Spleen (tissue), 11 donors: ENCODE measurements at regions not wholly inside any gene's neighbourhood (a gene's known extent, or its start where the extent isn't known, plus 50 kb on each side); places are given as distances from the start of the nearest gene placed in this dataset.

Experiments used
- DNase-seq: peaks from one replicate; pipeline ENCODE4 v3.0.0-alpha.2; 2020
- H3K27ac ChIP-seq, 8 donors: fragments of 200-600 bp; sonication (generic) in 7 of 8; 1 replicate in 4 of 8; 2 replicates in 4 of 8; pipeline versions ENCODE4 v1.5.0 to v1.8.0; 2016 to 2021; ENCODE audit warnings: inconsistent platforms in 4 of 8, mild to moderate bottlenecking in 4 of 8, moderate library complexity in 1 of 8
- H3K27me3 ChIP-seq, 7 donors: fragments of 200-600 bp; sonication (generic) in 6 of 7; replicated peaks in 1 of 7; 1 replicate in 4 of 7; 2 replicates in 3 of 7; pipeline versions ENCODE4 v1.5.0 to v1.8.0; 2016 to 2021; ENCODE audit warnings: inconsistent platforms in 3 of 7, mild to moderate bottlenecking in 1 of 7
- H3K36me3 ChIP-seq, 6 donors: fragments of 200-600 bp; sonication (generic) in 5 of 6; 1 replicate in 4 of 6; 2 replicates in 2 of 6; pipeline versions ENCODE4 v1.5.0 to v1.8.0; 2016 to 2021; ENCODE audit warnings: inconsistent platforms in 2 of 6
- H3K4me1 ChIP-seq, 6 donors: fragments of 200-600 bp; sonication (generic) in 5 of 6; 1 replicate in 3 of 6; 2 replicates in 3 of 6; pipeline versions ENCODE4 v1.5.0 to v1.8.0; 2016 to 2021; ENCODE audit warnings: inconsistent platforms in 3 of 6
- H3K4me3 ChIP-seq, 8 donors: fragments of 200-600 bp; sonication (generic) in 7 of 8; 1 replicate in 4 of 8; 2 replicates in 4 of 8; pipeline versions ENCODE4 v1.5.0 to v1.8.0; 2016 to 2021; ENCODE audit warnings: inconsistent platforms in 4 of 8, mild to moderate bottlenecking in 4 of 8, moderate library complexity in 2 of 8
- H3K9me3 ChIP-seq, 8 donors: fragments of 200-600 bp; sonication (generic) in 7 of 8; 1 replicate in 4 of 8; 2 replicates in 4 of 8; pipeline versions ENCODE4 v1.5.0 to v1.8.0; 2016 to 2021; ENCODE audit warnings: inconsistent platforms in 4 of 8
- POLR2A ChIP-seq, 3 donors: fragments of 450-650 bp; IDR thresholded peaks; one replicate each; pipeline ENCODE4 v1.5.1; 2017; ENCODE audit warnings: antibody characterized with exemption in 3 of 3, mild to moderate bottlenecking in 1 of 3
- POLR2AphosphoS5 ChIP-seq, 3 donors: sonication (generic); formaldehyde crosslinking; IDR thresholded peaks; one replicate each; pipeline ENCODE4 v1.5.1; 2017; ENCODE audit warnings: antibody characterized with exemption in 3 of 3
- WGBS, 5 donors: extraction: QIAGEN DNeasy Blood & Tissue Kit in 3 of 5; methylation state at CpG; one replicate each; pipeline versions ENCODE4 v1.1.5 to v1.1.7; 2013 to 2018; 5-methylcytosine and 5-hydroxymethylcytosine counted together
- intact Hi-C: fragments of 100-400 bp; cut with DNase I; formaldehyde crosslinking; loops from one replicate; pipeline ENCODE4 v1.15.0; 2023; ENCODE audit warnings: low total_unique reads
- TF ChIP-seq, protein P1 (sequence below), 11 experiments: fragments of 200-600 bp in 7 of 11; fragments of 450-650 bp in 4 of 11; sonication (generic) in 4 of 11; IDR thresholded peaks in 8 of 11; conservative IDR thresholded peaks in 3 of 11; 1 replicate in 7 of 11; 2 replicates in 4 of 11; pipeline versions ENCODE4 v1.4.0 to v1.8.0; 2016 to 2021; ENCODE audit warnings: antibody characterized with exemption in 11 of 11, inconsistent platforms in 4 of 11, mild to moderate bottlenecking in 1 of 11
- donor health status: healthy with polysubstance abuse.
- donor health status: DM: no; HTN: no; CAD: no; lungs with moderate emphysema.
- donor health status: DM: no; HTN: no; CAD: no.
- donor health status: Bipolar disorder and iron deficiency.
- donor health status: healthy.
- donor health status: DM: no; HTN: no; CAD: no.
- donor health status: DM: yes; HTN: yes; CAD: no.

DNA sequence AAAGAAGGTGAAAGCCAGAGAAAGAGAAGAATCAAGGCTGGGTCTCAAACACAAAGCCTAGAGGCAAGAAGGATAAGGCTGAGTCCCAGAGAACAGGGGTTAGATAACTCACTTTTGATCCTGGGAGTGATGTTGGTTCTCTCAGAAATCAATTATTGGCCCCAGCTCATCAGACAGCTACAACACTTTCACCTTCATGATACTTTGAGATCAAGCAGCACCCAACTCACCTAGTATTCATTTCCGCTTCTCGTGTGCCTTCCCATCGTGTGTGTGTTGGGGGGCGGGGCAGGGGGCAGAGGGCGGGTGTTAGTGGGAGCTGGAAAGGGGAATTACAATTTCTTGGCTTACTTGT, 92.2 kb upstream of the RAD23B start:
- Histone ChIP-seq H3K27me3 (no peaks in the 10 kb centered on the region), H3K36me3 (no peaks in the 10 kb centered on the region), H3K4me3 (no peak overlapping the region), H3K9me3 (no peaks in the 10 kb centered on the region), H3K4me1 (no peaks in the 10 kb centered on the region), H3K27ac (no peak overlapping the region)
- intact Hi-C loops = no loop called here
- 75 to 87% (median 82%) methylated on average over 5 of the region's 5 CpGs for WGBS, 5 donors
- DNase-seq = no peak
- no peak for TF ChIP-seq POLR2A (IDR thresholded peaks at IDR 0.05)

DNA sequence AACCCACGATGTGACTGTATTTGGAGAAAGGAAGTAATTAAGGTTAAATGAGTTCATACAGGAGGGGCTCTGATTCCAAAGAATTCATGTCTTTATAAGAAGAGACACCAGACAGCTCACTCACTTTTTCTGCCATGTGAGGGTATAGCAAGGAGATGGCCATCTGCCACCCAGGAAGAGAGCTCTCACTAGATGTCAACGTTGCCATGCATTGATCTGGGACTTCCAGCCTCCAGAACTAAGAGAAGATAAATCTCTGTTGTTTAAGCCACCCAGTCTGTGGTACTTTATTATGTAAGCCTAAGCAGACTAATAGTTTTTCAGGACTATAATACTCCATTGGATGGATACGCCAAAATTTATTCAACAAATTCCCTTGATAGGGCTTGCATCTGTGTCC, 89.8 kb upstream of the RAD23B start:
- no peaks in the 10 kb centered on the region for H3K4me1 ChIP-seq
- no peak overlapping the region for H3K27ac ChIP-seq
- H3K27me3 ChIP-seq = no peaks in the 10 kb centered on the region
- H3K4me3 ChIP-seq = no peak overlapping the region
- WGBS, 5 donors = 61 to 76% (median 63%) methylated on average over 3 of the region's 3 CpGs
- TF ChIP-seq POLR2A (IDR thresholded peaks at IDR 0.05) (no peak), POLR2AphosphoS5 (IDR thresholded peaks at IDR 0.05) (no peak)
- TF ChIP-seq, protein P1, sequence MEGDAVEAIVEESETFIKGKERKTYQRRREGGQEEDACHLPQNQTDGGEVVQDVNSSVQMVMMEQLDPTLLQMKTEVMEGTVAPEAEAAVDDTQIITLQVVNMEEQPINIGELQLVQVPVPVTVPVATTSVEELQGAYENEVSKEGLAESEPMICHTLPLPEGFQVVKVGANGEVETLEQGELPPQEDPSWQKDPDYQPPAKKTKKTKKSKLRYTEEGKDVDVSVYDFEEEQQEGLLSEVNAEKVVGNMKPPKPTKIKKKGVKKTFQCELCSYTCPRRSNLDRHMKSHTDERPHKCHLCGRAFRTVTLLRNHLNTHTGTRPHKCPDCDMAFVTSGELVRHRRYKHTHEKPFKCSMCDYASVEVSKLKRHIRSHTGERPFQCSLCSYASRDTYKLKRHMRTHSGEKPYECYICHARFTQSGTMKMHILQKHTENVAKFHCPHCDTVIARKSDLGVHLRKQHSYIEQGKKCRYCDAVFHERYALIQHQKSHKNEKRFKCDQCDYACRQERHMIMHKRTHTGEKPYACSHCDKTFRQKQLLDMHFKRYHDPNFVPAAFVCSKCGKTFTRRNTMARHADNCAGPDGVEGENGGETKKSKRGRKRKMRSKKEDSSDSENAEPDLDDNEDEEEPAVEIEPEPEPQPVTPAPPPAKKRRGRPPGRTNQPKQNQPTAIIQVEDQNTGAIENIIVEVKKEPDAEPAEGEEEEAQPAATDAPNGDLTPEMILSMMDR (IDR thresholded peaks at IDR 0.05 in 8 of 11, conservative IDR thresholded peaks at IDR 0.05 in 3 of 11) = no peak
- no peak for DNase-seq
- no peaks in the 10 kb centered on the region for H3K36me3 ChIP-seq
- H3K9me3 ChIP-seq = no peaks in the 10 kb centered on the region
- intact Hi-C loops = no loop called here

- no peak overlapping the region for H3K4me3 ChIP-seq
- no peaks in the 10 kb centered on the region for H3K4me1 ChIP-seq
- no peak overlapping the region for H3K27ac ChIP-seq
- intact Hi-C loops = no loop called here
- WGBS, 5 donors = 73 to 86% (median 78%) methylated on average over 3 of the region's 3 CpGs
- DNase-seq = no peak
- no peaks in the 10 kb centered on the region for H3K27me3 ChIP-seq
- TF ChIP-seq POLR2A (IDR thresholded peaks at IDR 0.05) = no peak
- TF ChIP-seq, protein P1 (IDR thresholded peaks at IDR 0.05 in 8 of 11, conservative IDR thresholded peaks at IDR 0.05 in 3 of 11) = no peak
- no peak for TF ChIP-seq POLR2AphosphoS5 (IDR thresholded peaks at IDR 0.05)
- H3K9me3 ChIP-seq = peaks cover 0 to 12% (median 11%) of the 10 kb centered on the region in 8 donors
- H3K36me3 ChIP-seq = no peaks in the 10 kb centered on the region
Measured at GRCh38 chr9:107198718-107199117, 84.4 kb upstream of the RAD23B start.

DNA sequence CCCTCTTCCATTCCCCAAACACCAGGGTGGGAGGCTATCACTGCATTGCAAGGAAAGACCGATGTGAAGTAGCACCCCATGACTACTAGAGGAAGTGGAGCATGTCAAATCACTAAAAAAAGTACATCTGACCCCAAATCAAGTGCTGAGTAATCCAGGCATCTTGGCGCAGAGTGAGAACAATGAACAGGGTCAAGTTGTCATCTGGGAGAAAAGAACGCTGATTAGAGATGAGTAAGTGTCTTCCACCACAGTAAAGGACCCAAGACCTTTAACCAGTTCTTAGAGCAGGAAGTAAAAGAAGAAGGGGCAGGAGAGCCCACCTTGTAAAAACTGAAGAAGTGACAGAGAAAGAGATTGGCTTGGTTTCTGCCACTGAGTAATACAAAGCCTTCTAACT, 75.0 kb upstream of the RAD23B start:
- no peak overlapping the region for H3K4me3 ChIP-seq
- 38 to 75% (median 72%) methylated on average over 3 of the region's 3 CpGs for WGBS, 5 donors
- no peak for DNase-seq
- H3K4me1 ChIP-seq = peaks cover 0 to 5% (median 0%) of the 10 kb centered on the region in 6 donors
- intact Hi-C loops = no loop called here
- TF ChIP-seq POLR2A (IDR thresholded peaks at IDR 0.05) = no peak
- no peak for TF ChIP-seq POLR2AphosphoS5 (IDR thresholded peaks at IDR 0.05)
- TF ChIP-seq, protein P1 (IDR thresholded peaks at IDR 0.05 in 8 of 11, conservative IDR thresholded peaks at IDR 0.05 in 3 of 11) = no peak
- no peak overlapping the region for H3K27ac ChIP-seq
- H3K27me3 ChIP-seq = no peaks in the 10 kb centered on the region
- H3K36me3 ChIP-seq = no peaks in the 10 kb centered on the region
- H3K9me3 ChIP-seq = peaks cover 0 to 9% (median 5%) of the 10 kb centered on the region in 8 donors

GRCh38 chr9:107210775-107211174, 72.3 kb upstream of the RAD23B start:
- WGBS, 5 donors = 87 to 96% (median 92%) methylated on average over 6 of the region's 6 CpGs
- TF ChIP-seq POLR2A (IDR thresholded peaks at IDR 0.05) = no peak
- no peak for TF ChIP-seq POLR2AphosphoS5 (IDR thresholded peaks at IDR 0.05)
- TF ChIP-seq, protein P1 (IDR thresholded peaks at IDR 0.05 in 8 of 11, conservative IDR thresholded peaks at IDR 0.05 in 3 of 11) = no peak
- no peak for DNase-seq
- Histone ChIP-seq H3K4me3 (no peak overlapping the region), H3K4me1 (peaks cover 0 to 12% (median 0%) of the 10 kb centered on the region in 6 donors), H3K27ac (no peak overlapping the region), H3K9me3 (no peaks in the 10 kb centered on the region), H3K27me3 (no peaks in the 10 kb centered on the region), H3K36me3 (no peaks in the 10 kb centered on the region)
- intact Hi-C loops = no loop called here
